Neuronal stem cell (in vitro differentiated cells): ENCODE measurements at regions not wholly inside any gene's neighbourhood (a gene's known extent, or its start where the extent isn't known, plus 50 kb on each side); places are given as distances from the start of the nearest gene placed in this dataset.

Source experiments
- DNase-seq: peaks from one replicate; pipeline ENCODE4 v3.0.0-alpha.2; 2013; ENCODE audit warnings: low spot score
- H2AFZ ChIP-seq: one replicate; pipeline ENCODE4 v1.6.1; 2013; ENCODE audit warnings: mild to moderate bottlenecking, low read length, inconsistent platforms
- H2AK5ac ChIP-seq: 2 replicates; pipeline ENCODE4 v1.6.1; 2013; ENCODE audit warnings: low read depth, mild to moderate bottlenecking, inconsistent platforms, low read length, moderate library complexity, mixed read lengths
- H2BK120ac ChIP-seq: 2 replicates; pipeline ENCODE4 v1.6.1; 2013; ENCODE audit warnings: low read depth, mild to moderate bottlenecking, inconsistent platforms, low read length, moderate library complexity, mixed read lengths
- H2BK12ac ChIP-seq: one replicate; pipeline ENCODE4 v1.6.1; 2013; ENCODE audit warnings: low read length, inconsistent platforms
- H2BK15ac ChIP-seq: 2 replicates; pipeline ENCODE4 v1.6.1; 2013; ENCODE audit warnings: mild to moderate bottlenecking, low read length, inconsistent platforms, mixed read lengths
- H2BK5ac ChIP-seq: one replicate; pipeline ENCODE4 v1.6.1; 2013; ENCODE audit warnings: inconsistent platforms, mild to moderate bottlenecking, low read length, moderate library complexity
- H3K14ac ChIP-seq: one replicate; pipeline ENCODE4 v1.6.1; 2013; ENCODE audit warnings: low read length, inconsistent platforms
- H3K18ac ChIP-seq: 2 replicates; pipeline ENCODE4 v1.6.1; 2013; ENCODE audit warnings: low read length, inconsistent platforms
- H3K23ac ChIP-seq: 2 replicates; pipeline ENCODE4 v1.6.1; 2013; ENCODE audit warnings: low read depth, mild to moderate bottlenecking, mixed read lengths, low read length, inconsistent platforms; ENCODE audit not compliant: poor library complexity
- H3K27ac ChIP-seq: replicated peaks from 3 replicates; pipeline ENCODE4 v1.5.1; 2013; ENCODE audit warnings: low read length, inconsistent platforms
- H3K27me3 ChIP-seq, 3 experiments: 2 replicates each; pipeline ENCODE4 v1.6.1; 2013; ENCODE audit warnings: low read length in 3 of 3, mild to moderate bottlenecking in 2 of 3, inconsistent platforms in 1 of 3, low read depth in 1 of 3, mixed read lengths in 1 of 3, moderate library complexity in 1 of 3; ENCODE audit not compliant: control insufficient read depth in 3 of 3, insufficient read depth in 3 of 3
- H3K36me3 ChIP-seq, 2 donors: replicated peaks in 1 of 2; 2 replicates each; pipeline ENCODE4 v1.6.1; 2013; ENCODE audit warnings: low read length in 2 of 2; ENCODE audit not compliant: control insufficient read depth in 2 of 2, insufficient read depth in 2 of 2
- H3K4ac ChIP-seq: 2 replicates; pipeline ENCODE4 v1.6.1; 2013; ENCODE audit warnings: inconsistent platforms, mild to moderate bottlenecking, low read length, moderate library complexity
- H3K4me1 ChIP-seq, 2 donors: 1 replicate in 1 of 2; 2 replicates in 1 of 2; pipeline ENCODE4 v1.6.1; 2013; ENCODE audit warnings: low read length in 2 of 2, low read depth in 1 of 2; ENCODE audit not compliant: control insufficient read depth in 2 of 2, insufficient read depth in 1 of 2
- H3K4me2 ChIP-seq: one replicate; pipeline ENCODE4 v1.6.1; 2013; ENCODE audit warnings: mild to moderate bottlenecking, low read length, inconsistent platforms; ENCODE audit not compliant: insufficient read depth, poor library complexity, severe bottlenecking
- H3K4me3 ChIP-seq, 2 donors: 2 replicates each; pipeline ENCODE4 v1.5.1; 2013; ENCODE audit warnings: low read length in 2 of 2, mild to moderate bottlenecking in 2 of 2, inconsistent platforms in 1 of 2, moderate library complexity in 1 of 2
- H3K79me1 ChIP-seq: one replicate; pipeline ENCODE4 v1.6.1; 2013; ENCODE audit warnings: low read depth, mild to moderate bottlenecking, inconsistent platforms, low read length, moderate library complexity
- H3K9ac ChIP-seq: one replicate; pipeline ENCODE4 v1.6.1; 2013; ENCODE audit warnings: mild to moderate bottlenecking, low read depth, low read length, inconsistent platforms; ENCODE audit not compliant: poor library complexity
- H3K9me3 ChIP-seq, 2 donors: replicated peaks in 1 of 2; 2 replicates each; pipeline versions ENCODE3 to v1.6.1; 2013; ENCODE audit warnings: low read length in 2 of 2, mild to moderate bottlenecking in 2 of 2, inconsistent platforms in 1 of 2, low read depth in 1 of 2, mixed read lengths in 1 of 2, moderate library complexity in 1 of 2; ENCODE audit not compliant: control insufficient read depth in 2 of 2, insufficient read depth in 1 of 2
- H4K8ac ChIP-seq: one replicate; pipeline ENCODE4 v1.6.1; 2013; ENCODE audit warnings: low read depth, mild to moderate bottlenecking, inconsistent platforms, low read length, moderate library complexity
- H4K91ac ChIP-seq: one replicate; pipeline ENCODE4 v1.6.1; 2013; ENCODE audit warnings: low read length, low read depth, mild to moderate bottlenecking, inconsistent platforms; ENCODE audit not compliant: poor library complexity
- WGBS, 2 donors: extraction: QIAGEN DNeasy Blood & Tissue Kit; methylation state at CpG; one replicate each; pipeline ENCODE4 v1.1.7; 2013; ENCODE audit warnings: missing lambda C conversion rate in 2 of 2, mixed read lengths in 1 of 2; ENCODE audit not compliant: insufficient read length in 2 of 2, insufficient replicate concordance in 1 of 2; ENCODE audit errors: extremely low coverage in 2 of 2; 5-methylcytosine and 5-hydroxymethylcytosine counted together

DNA sequence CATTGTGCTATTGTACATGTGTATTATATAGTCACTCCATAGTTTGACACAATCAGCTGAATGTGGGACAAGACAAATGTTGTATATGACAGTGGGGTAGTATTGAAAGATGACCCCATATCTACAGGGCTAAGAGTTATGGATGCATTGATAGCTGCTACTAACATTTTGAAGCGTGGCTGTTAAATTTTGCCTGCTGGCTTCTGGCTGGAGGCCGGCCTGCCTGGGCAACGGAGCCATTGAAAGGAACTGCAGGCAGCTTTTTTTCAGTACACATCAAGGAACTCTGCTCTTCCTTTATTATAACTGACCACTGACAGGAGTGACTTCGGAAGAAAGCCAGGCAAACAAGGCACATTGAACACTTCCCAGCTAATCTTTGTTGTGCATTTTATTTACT is 76.1 kb upstream of the TMEM33 start:
- WGBS, 2 donors = no CpG with 5 or more reads among the region's 4 CpGs
- Histone ChIP-seq H2AFZ (no peak overlapping the region), H2BK15ac (no peak overlapping the region), H2BK12ac (no peak overlapping the region), H3K4me2 (no peak overlapping the region), H3K4me3 (no peak overlapping the region), H3K14ac (no peak overlapping the region), H3K18ac (no peak overlapping the region), H4K8ac (no peak overlapping the region), H3K9me3 (no peaks in the 10 kb centered on the region), H3K79me1 (no peaks in the 10 kb centered on the region), H3K27me3 (peaks cover 0 to 85% (median 2%) of the 10 kb centered on the region in 3 experiments), H2AK5ac (no peak overlapping the region), H2BK5ac (no peak overlapping the region), H3K4me1 (peaks cover 2 to 6% of the 10 kb centered on the region in 2 donors), H2BK120ac (no peak overlapping the region), H3K4ac (no peak overlapping the region), H3K27ac (no peak overlapping the region), H3K23ac (no peak overlapping the region), H3K9ac (no peak overlapping the region), H3K36me3 (no peaks in the 10 kb centered on the region), H4K91ac (no peak overlapping the region)
- no peak for DNase-seq

DNA sequence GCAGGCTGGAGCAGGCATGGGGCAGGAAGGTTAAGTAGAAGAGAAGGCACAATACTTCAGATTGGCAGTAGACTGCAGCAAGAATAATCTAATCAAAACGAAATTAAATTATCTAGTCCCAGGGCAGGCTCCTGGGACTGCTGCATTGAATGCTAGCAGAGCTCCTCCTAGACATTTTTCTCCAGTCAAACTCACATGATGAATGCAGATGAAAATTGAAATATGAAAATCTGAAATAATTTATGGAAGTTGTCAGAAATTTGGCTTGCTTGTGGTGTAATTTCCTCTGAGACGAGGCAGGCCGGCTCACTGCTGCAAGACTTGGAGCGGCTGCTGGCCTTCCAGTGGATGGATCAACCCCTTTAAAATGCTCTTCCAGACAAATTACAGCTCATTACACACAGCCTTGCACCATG is 78.0 kb upstream of the TMEM33 start:
- Histone ChIP-seq H4K8ac (no peak overlapping the region), H3K4me2 (no peak overlapping the region), H2AK5ac (no peak overlapping the region), H2BK5ac (no peak overlapping the region), H3K14ac (no peak overlapping the region), H3K9me3 (no peaks in the 10 kb centered on the region), H3K27me3 (peaks cover 0 to 67% (median 2%) of the 10 kb centered on the region in 3 experiments), H2BK120ac (no peak overlapping the region), H3K9ac (no peak overlapping the region), H2BK15ac (no peak overlapping the region), H3K79me1 (no peaks in the 10 kb centered on the region), H4K91ac (no peak overlapping the region), H3K4ac (no peak overlapping the region), H3K4me1 (peaks cover 2% of the 10 kb centered on the region in 2 donors), H3K36me3 (no peaks in the 10 kb centered on the region), H3K27ac (no peak overlapping the region), H2AFZ (no peak overlapping the region), H3K18ac (no peak overlapping the region), H3K4me3 (no peak overlapping the region), H2BK12ac (no peak overlapping the region), H3K23ac (no peak overlapping the region)
- WGBS, 2 donors = no CpG with 5 or more reads among the region's 4 CpGs
- DNase-seq = no peak

DNA sequence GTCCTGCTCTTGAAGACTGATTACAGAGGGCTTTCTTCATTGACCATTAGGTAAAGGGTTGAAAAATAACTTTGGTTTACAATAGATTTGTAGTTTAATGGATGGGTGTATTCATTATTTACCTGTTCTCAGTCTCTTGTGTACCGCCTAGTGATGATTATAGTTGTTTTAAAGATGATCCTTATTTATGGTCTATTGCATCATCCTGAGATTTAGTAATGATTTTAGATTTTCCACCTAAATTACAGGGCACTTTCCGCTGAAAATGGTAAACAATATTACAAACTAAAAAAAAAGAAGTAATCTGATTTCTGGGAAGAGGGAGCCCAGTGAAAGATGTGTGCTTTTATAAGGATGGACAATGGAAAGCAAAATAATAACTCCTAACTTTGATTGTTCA is 78.4 kb upstream of the TMEM33 start:
- no peaks in the 10 kb centered on the region for H3K9me3 ChIP-seq
- H3K79me1 ChIP-seq = no peaks in the 10 kb centered on the region
- peaks cover 2% of the 10 kb centered on the region in 2 donors for H3K4me1 ChIP-seq
- no peak overlapping the region for H4K8ac ChIP-seq
- no peak overlapping the region for H2BK5ac ChIP-seq
- no peak overlapping the region for H2BK120ac ChIP-seq
- no CpG with 5 or more reads among the region's 2 CpGs for WGBS, 2 donors
- H2AFZ ChIP-seq = no peak overlapping the region
- no peak overlapping the region for H3K27ac ChIP-seq
- H3K36me3 ChIP-seq = no peaks in the 10 kb centered on the region
- H3K4me2 ChIP-seq = no peak overlapping the region
- H2BK12ac ChIP-seq = no peak overlapping the region
- H3K9ac ChIP-seq = no peak overlapping the region
- H3K18ac ChIP-seq = no peak overlapping the region
- H3K27me3 ChIP-seq = peaks cover 0 to 63% (median 2%) of the 10 kb centered on the region in 3 experiments
- H3K14ac ChIP-seq = no peak overlapping the region
- DNase-seq = no peak
- no peak overlapping the region for H2BK15ac ChIP-seq
- H3K23ac ChIP-seq = no peak overlapping the region
- no peak overlapping the region for H4K91ac ChIP-seq
- H2AK5ac ChIP-seq = no peak overlapping the region
- H3K4ac ChIP-seq = no peak overlapping the region
- no peak overlapping the region for H3K4me3 ChIP-seq

DNA sequence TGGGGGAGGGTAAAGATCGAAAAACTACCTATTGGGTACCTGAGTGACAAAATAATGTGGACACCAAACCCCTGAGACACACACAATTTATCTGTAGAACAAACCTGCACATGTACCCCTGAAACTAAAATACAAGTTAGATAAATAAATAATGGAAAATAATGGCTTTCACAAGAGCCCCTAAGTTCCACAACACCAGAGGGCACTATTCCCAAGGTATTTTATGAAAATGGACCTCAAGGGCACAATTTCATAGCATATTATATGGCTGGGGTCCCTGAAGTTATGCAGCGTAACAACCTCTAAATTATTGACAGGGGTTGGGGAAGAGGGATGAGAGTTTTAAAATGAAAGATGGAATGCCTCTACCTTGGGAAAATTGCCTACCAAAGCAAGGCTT is 81.3 kb upstream of the TMEM33 start:
- WGBS, 2 donors = no CpG with 5 or more reads among the region's 2 CpGs
- H2BK5ac ChIP-seq = no peak overlapping the region
- peaks cover 0 to 40% (median 2%) of the 10 kb centered on the region in 3 experiments for H3K27me3 ChIP-seq
- H3K18ac ChIP-seq = no peak overlapping the region
- no peak overlapping the region for H3K4ac ChIP-seq
- H3K14ac ChIP-seq = no peak overlapping the region
- H2AFZ ChIP-seq = no peak overlapping the region
- H3K9ac ChIP-seq = no peak overlapping the region
- H3K36me3 ChIP-seq = no peaks in the 10 kb centered on the region
- no peak overlapping the region for H2AK5ac ChIP-seq
- peaks cover 1 to 2% of the 10 kb centered on the region in 2 donors for H3K4me1 ChIP-seq
- no peak overlapping the region for H2BK120ac ChIP-seq
- DNase-seq = no peak
- no peaks in the 10 kb centered on the region for H3K9me3 ChIP-seq
- no peak overlapping the region for H2BK12ac ChIP-seq
- no peak overlapping the region for H4K8ac ChIP-seq
- no peaks in the 10 kb centered on the region for H3K79me1 ChIP-seq
- no peak overlapping the region for H3K4me2 ChIP-seq
- no peak overlapping the region for H4K91ac ChIP-seq
- H3K4me3 ChIP-seq = no peak overlapping the region
- no peak overlapping the region for H3K27ac ChIP-seq
- no peak overlapping the region for H2BK15ac ChIP-seq
- no peak overlapping the region for H3K23ac ChIP-seq
